ENCODE measurements at regions not wholly inside any gene's neighbourhood (a gene's known extent, or its start where the extent isn't known, plus 50 kb on each side); places are given as distances from the start of the nearest gene placed in this dataset.

- TF ChIP-seq EGR2 (tag by site-specific recombination; IDR thresholded peaks at IDR 0.05; ENCODE audit: low read depth) (no peak), ZBTB20 (tag by site-specific recombination; IDR thresholded peaks at IDR 0.05) (no peak), ZNF792 (tag by site-specific recombination; IDR thresholded peaks at IDR 0.05) (no peak), MEIS1 (CRISPR knock-in tag; IDR thresholded peaks at IDR 0.05; ENCODE audit: borderline replicate concordance) (no peak), ZNF692 (tag by site-specific recombination; IDR thresholded peaks at IDR 0.05) (no peak), OVOL3 (tag by site-specific recombination; IDR thresholded peaks at IDR 0.05) (no peak), ZNF292 (tag by site-specific recombination; IDR thresholded peaks at IDR 0.05; ENCODE audit: borderline replicate concordance, low read depth) (no peak), ZNF121 (tag by site-specific recombination; IDR thresholded peaks at IDR 0.05) (no peak), ZNF138 (tag by site-specific recombination; IDR thresholded peaks at IDR 0.05; ENCODE audit: borderline replicate concordance) (no peak), KLF8 (tag by site-specific recombination; IDR thresholded peaks at IDR 0.05) (no peak), ZNF324 (tag by site-specific recombination; IDR thresholded peaks at IDR 0.05) (no peak), KLF9 (tag by site-specific recombination; IDR thresholded peaks at IDR 0.05; ENCODE audit: low read depth) (no peak), ZFP3 (tag by site-specific recombination; IDR thresholded peaks at IDR 0.05; ENCODE audit: low read depth) (no peak), ZNF571 (tag by site-specific recombination; IDR thresholded peaks at IDR 0.05) (no peak), ZNF157 (tag by site-specific recombination; IDR thresholded peaks at IDR 0.05) (no peak), ZNF654 (tag by site-specific recombination; IDR thresholded peaks at IDR 0.05; ENCODE audit: low read depth) (no peak), ZNF37A (tag by site-specific recombination; IDR thresholded peaks at IDR 0.05) (no peak)
- TF ChIP-seq, protein P1, sequence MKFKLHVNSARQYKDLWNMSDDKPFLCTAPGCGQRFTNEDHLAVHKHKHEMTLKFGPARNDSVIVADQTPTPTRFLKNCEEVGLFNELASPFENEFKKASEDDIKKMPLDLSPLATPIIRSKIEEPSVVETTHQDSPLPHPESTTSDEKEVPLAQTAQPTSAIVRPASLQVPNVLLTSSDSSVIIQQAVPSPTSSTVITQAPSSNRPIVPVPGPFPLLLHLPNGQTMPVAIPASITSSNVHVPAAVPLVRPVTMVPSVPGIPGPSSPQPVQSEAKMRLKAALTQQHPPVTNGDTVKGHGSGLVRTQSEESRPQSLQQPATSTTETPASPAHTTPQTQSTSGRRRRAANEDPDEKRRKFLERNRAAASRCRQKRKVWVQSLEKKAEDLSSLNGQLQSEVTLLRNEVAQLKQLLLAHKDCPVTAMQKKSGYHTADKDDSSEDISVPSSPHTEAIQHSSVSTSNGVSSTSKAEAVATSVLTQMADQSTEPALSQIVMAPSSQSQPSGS (tag by site-specific recombination; IDR thresholded peaks at IDR 0.05; ENCODE audit: low read depth), result no peak
- Histone ChIP-seq H3K27ac (ENCODE audit: extremely low read depth, low read depth, low read length) (no peak overlapping the region), H3K9me3 (ENCODE audit: control insufficient read depth, insufficient read depth, low read depth, low read length) (no peaks in the 10 kb centered on the region), H3K4me1 (ENCODE audit: control insufficient read depth, insufficient read depth, low read length) (peaks cover 5% of the 10 kb centered on the region; the same call in 1 of the 2 replicates), H3K4me3 (ENCODE audit: low read depth, low read length) (no peak overlapping the region), H3K36me3 (ENCODE audit: control insufficient read depth in 2 of 2, insufficient read depth in 1 of 2, low read length in 2 of 2) (no peaks in the 10 kb centered on the region)
- ChIA-PET POLR2A (no interaction called here), CTCF (interaction anchor here (0.6 to 1.3 kb wide), 3 partner anchors 551 to 1362 kb away, joined by 3 to 4 read pairs (median 3); no protein-coding TSS in a partner anchor)
Observed at GRCh38 chr6:84977363-84977705, 212.9 kb upstream of the TBX18 start.

GRCh38 chr6:84976526-84977362 is 212.3 kb upstream of the TBX18 start:
- H3K27ac ChIP-seq (ENCODE audit: extremely low read depth, low read depth, low read length), result no peak overlapping the region
- no peaks in the 10 kb centered on the region for H3K9me3 ChIP-seq (ENCODE audit: control insufficient read depth, insufficient read depth, low read depth, low read length)
- H3K4me3 ChIP-seq (ENCODE audit: low read depth, low read length), result no peak overlapping the region
- peaks cover 5% of the 10 kb centered on the region; the same call in 1 of the 2 replicates for H3K4me1 ChIP-seq (ENCODE audit: control insufficient read depth, insufficient read depth, low read length)
- POLR2A ChIA-PET, result no interaction called here
- no peaks in the 10 kb centered on the region for H3K36me3 ChIP-seq (ENCODE audit: control insufficient read depth in 2 of 2, insufficient read depth in 1 of 2, low read length in 2 of 2)
- TF ChIP-seq, protein P2, sequence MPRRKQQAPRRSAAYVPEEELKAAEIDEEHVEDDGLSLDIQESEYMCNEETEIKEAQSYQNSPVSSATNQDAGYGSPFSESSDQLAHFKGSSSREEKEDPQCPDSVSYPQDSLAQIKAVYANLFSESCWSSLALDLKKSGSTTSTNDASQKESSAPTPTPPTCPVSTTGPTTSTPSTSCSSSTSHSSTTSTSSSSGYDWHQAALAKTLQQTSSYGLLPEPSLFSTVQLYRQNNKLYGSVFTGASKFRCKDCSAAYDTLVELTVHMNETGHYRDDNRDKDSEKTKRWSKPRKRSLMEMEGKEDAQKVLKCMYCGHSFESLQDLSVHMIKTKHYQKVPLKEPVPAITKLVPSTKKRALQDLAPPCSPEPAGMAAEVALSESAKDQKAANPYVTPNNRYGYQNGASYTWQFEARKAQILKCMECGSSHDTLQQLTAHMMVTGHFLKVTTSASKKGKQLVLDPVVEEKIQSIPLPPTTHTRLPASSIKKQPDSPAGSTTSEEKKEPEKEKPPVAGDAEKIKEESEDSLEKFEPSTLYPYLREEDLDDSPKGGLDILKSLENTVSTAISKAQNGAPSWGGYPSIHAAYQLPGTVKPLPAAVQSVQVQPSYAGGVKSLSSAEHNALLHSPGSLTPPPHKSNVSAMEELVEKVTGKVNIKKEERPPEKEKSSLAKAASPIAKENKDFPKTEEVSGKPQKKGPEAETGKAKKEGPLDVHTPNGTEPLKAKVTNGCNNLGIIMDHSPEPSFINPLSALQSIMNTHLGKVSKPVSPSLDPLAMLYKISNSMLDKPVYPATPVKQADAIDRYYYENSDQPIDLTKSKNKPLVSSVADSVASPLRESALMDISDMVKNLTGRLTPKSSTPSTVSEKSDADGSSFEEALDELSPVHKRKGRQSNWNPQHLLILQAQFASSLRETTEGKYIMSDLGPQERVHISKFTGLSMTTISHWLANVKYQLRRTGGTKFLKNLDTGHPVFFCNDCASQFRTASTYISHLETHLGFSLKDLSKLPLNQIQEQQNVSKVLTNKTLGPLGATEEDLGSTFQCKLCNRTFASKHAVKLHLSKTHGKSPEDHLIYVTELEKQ (tag by site-specific recombination; IDR thresholded peaks at IDR 0.05; ENCODE audit: borderline replicate concordance), result no peak
- TF ChIP-seq ZNF76 (tag by site-specific recombination; IDR thresholded peaks at IDR 0.05; ENCODE audit: borderline replicate concordance, low read depth) (no peak), PRDM6 (tag by site-specific recombination; IDR thresholded peaks at IDR 0.05) (no peak), WT1 (tag by site-specific recombination; IDR thresholded peaks at IDR 0.05) (peak; percentile 48; the same call in 1 of the 2 replicates), ZFHX2 (tag by site-specific recombination; conservative IDR thresholded peaks at IDR 0.05) (no peak)
- CTCF ChIA-PET, result interaction anchor here (0.6 to 1.8 kb wide), 4 partner anchors 150 to 1361 kb away, joined by 3 to 8 read pairs (median 4); no protein-coding TSS in a partner anchor
